Activated CD8-positive, alpha-beta memory T cell treated with anti-CD3 and anti-CD28 coated beads, Interleukin-2, amount 10 ng/mL, durations not matched to agents 7 days and 5 days (primary cell): ENCODE measurements at regions not wholly inside any gene's neighbourhood (a gene's known extent, or its start where the extent isn't known, plus 50 kb on each side); places are given as distances from the start of the nearest gene placed in this dataset.
A peak's percentile ranks its signal among the peaks of the same experiment; 100 is the strongest.

Experiments
- ATAC-seq: fragments of 150-1000 bp; cut with Tn5 transposase; one replicate; pipeline ENCODE4 v1.10.0; 2021; ENCODE audit warnings: moderate library complexity
- CTCF ChIA-PET: fragments of 350-600 bp; sonication (Branson Sonifier 250); formaldehyde crosslinking; loops from one replicate; lab custom pipeline; 2021; ENCODE audit warnings: antibody characterized with exemption; lab: Charles Lee
- DNase-seq: peaks from one replicate; pipeline ENCODE4 v3.0.0-alpha.2; 2020
- H3K27ac Mint-ChIP-seq: one replicate; pipeline ENCODE4 v1.8.0; 2021; ENCODE audit warnings: mild to moderate bottlenecking, mixed read lengths
- H3K27me3 Mint-ChIP-seq: one replicate; pipeline ENCODE4 v1.8.0; 2021; ENCODE audit warnings: mixed read lengths
- H3K36me3 Mint-ChIP-seq: one replicate; pipeline ENCODE4 v1.8.0; 2021; ENCODE audit warnings: mild to moderate bottlenecking, mixed read lengths
- H3K4me1 Mint-ChIP-seq: one replicate; pipeline ENCODE4 v1.8.0; 2021; ENCODE audit warnings: mixed read lengths
- H3K4me3 Mint-ChIP-seq: one replicate; pipeline ENCODE4 v1.8.0; 2021; ENCODE audit warnings: mild to moderate bottlenecking, moderate library complexity, mixed read lengths
- H3K9me3 Mint-ChIP-seq: one replicate; pipeline ENCODE4 v1.8.0; 2022; ENCODE audit warnings: low read depth, mixed read lengths

GRCh38 chr4:129344058-129344457 is 248.1 kb downstream of the C4orf33 start:
- no peaks in the 10 kb centered on the region for H3K36me3 Mint-ChIP-seq
- ATAC-seq (no peak), DNase-seq (no peak)
- H3K4me3 Mint-ChIP-seq = no peak overlapping the region
- no peaks in the 10 kb centered on the region for H3K9me3 Mint-ChIP-seq
- peaks cover 16% of the 10 kb centered on the region for H3K27me3 Mint-ChIP-seq
- H3K27ac Mint-ChIP-seq = no peak overlapping the region
- peaks cover 2% of the 10 kb centered on the region for H3K4me1 Mint-ChIP-seq
- CTCF ChIA-PET = no interaction called here

DNA sequence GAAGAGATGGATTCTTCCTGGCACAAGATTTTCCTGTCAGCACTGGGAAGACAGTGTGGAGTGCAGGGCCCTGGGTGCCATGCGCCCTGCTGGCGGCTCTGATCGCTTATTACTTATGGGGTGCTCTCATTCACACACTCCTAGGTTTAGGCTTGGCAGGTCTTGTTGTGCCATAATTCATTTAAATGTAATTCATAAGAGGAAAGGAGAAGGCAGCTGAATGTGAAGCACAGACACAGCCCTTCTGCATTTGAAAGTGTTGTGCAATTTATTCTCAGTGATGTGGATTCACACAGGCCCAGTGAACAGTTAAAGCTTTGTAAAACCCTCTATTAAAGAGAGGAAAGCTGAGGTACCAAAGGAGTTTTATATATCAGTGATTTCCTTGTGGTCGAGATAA is 249.7 kb downstream of the C4orf33 start:
- no peaks in the 10 kb centered on the region for H3K9me3 Mint-ChIP-seq
- H3K27me3 Mint-ChIP-seq = peaks cover 16% of the 10 kb centered on the region
- H3K36me3 Mint-ChIP-seq = no peaks in the 10 kb centered on the region
- no peak overlapping the region for H3K27ac Mint-ChIP-seq
- no peak overlapping the region for H3K4me3 Mint-ChIP-seq
- DNase-seq = no peak
- CTCF ChIA-PET = no interaction called here
- H3K4me1 Mint-ChIP-seq = peaks cover 2% of the 10 kb centered on the region
- ATAC-seq = no peak

- no peak for ATAC-seq
- no peak overlapping the region for H3K27ac Mint-ChIP-seq
- peaks cover 16% of the 10 kb centered on the region for H3K27me3 Mint-ChIP-seq
- H3K9me3 Mint-ChIP-seq = no peaks in the 10 kb centered on the region
- no peak overlapping the region for H3K4me3 Mint-ChIP-seq
- no peaks in the 10 kb centered on the region for H3K36me3 Mint-ChIP-seq
- CTCF ChIA-PET = no interaction called here
- H3K4me1 Mint-ChIP-seq = peaks cover 2% of the 10 kb centered on the region
- DNase-seq = no peak
These were observed 250.1 kb downstream of the C4orf33 start for GRCh38 chr4:129346036-129346435.

- CTCF ChIA-PET = interaction anchor here (0.9 kb wide), 1 partner anchor 16 kb away, joined by 3 read pairs; no protein-coding TSS in a partner anchor
- Mint-ChIP-seq H3K27me3 (peaks cover 15% of the 10 kb centered on the region), H3K36me3 (no peaks in the 10 kb centered on the region), H3K4me3 (no peak overlapping the region), H3K27ac (no peak overlapping the region), H3K4me1 (peaks cover 2% of the 10 kb centered on the region), H3K9me3 (no peaks in the 10 kb centered on the region)
- ATAC-seq = no peak
- no peak for DNase-seq
These were observed 250.8 kb downstream of the C4orf33 start for GRCh38 chr4:129346734-129347133.

DNA sequence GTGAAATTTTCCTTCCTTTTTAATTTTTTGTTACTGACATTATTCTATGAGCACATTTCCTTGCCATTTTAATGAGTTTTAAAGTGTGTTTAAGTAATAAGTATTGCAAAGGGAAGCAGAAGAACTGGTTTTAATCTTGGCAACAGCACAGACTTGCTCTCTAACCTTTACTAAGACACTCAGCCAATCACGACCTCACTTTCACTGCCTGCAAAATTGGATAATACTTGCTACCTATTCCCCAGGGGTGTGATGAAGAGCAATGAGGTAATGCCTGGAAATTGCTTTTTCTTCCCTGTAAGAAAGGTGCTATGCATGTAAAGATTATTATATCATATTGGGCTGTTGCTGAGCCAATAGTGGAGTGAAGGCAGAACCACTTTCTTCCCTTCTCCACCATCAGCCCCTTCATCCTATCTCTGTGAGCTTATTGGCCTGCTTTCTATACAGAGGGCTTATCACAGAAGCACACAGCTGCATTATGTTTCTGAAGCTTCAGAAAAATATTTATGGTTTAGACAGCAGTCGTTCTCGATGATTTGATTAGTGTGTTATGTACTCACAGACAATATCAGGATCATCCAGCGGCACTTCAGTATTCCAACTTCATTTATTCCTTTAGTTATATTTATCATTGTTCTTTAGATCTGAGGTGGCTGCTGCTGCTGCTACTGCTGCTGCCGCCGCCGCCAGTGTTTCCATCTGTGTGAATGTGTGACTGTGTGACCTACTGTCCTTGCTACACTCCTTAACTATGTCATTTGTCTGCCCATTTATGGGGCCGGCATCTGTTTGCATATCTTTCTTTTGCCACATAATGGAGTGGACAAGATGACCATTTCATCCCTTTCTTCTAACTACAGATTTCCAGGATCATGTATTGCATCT is 255.1 kb downstream of the C4orf33 start:
- Mint-ChIP-seq H3K9me3 (no peaks in the 10 kb centered on the region), H3K27ac (no peak overlapping the region), H3K4me1 (no peaks in the 10 kb centered on the region), H3K36me3 (no peaks in the 10 kb centered on the region), H3K4me3 (no peak overlapping the region), H3K27me3 (peaks cover 13% of the 10 kb centered on the region)
- CTCF ChIA-PET = no interaction called here
- no peak for DNase-seq
- ATAC-seq = no peak

DNA sequence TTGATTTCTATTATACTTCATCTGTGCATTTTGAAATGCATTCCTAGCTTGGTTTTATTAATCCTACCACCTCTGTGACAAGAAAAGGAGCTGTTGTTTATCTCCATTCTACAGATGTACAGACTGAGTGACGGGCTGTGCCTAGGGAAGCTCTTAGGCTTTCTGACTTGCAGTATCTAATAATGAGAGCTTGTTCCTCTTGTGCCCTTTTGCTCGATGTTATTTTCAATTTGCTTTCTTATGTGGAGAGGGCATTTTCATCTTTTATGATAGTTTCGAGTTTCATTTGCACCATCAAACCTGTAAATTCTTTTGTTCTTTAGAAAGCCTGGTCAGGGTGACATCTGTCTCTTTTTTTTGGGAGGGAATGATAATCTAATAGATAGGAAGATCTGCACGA is 256.5 kb downstream of the C4orf33 start:
- no peaks in the 10 kb centered on the region for H3K4me1 Mint-ChIP-seq
- H3K9me3 Mint-ChIP-seq = no peaks in the 10 kb centered on the region

DNA sequence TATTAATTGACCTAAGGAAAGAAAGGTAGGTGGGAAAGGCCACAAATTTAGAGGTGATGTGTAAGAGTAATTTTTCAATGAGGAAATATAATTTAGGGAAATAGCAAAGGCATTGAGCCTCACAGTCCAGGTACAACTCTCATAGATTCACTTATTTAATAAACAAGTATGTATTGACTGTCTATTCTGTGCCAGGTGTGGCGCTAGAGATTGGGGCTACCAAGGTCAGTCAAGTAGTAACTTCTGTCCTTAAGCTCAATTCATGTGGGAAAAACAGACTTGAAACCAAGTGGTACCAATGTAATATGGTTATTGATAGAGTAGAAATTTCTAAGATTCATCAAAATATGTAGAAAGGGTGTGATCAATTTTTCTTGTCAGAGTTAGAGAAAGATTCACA is 257.5 kb downstream of the C4orf33 start:
- Mint-ChIP-seq H3K4me1 (no peaks in the 10 kb centered on the region), H3K27me3 (peaks cover 20% of the 10 kb centered on the region), H3K27ac (no peak overlapping the region), H3K36me3 (no peaks in the 10 kb centered on the region), H3K9me3 (no peaks in the 10 kb centered on the region), H3K4me3 (no peak overlapping the region)
- DNase-seq (no peak), ATAC-seq (no peak)
- CTCF ChIA-PET = interaction anchor here (1.7 kb wide), 1 partner anchor 9 kb away, joined by 10 read pairs; no protein-coding TSS in a partner anchor

More for the DNA sequence above, 256.5 kb downstream of the C4orf33 start:
- no peak for DNase-seq
- H3K27me3 Mint-ChIP-seq = peaks cover 14% of the 10 kb centered on the region
- CTCF ChIA-PET = interaction anchor here (0.6 to 1.7 kb wide), 3 partner anchors 10 to 305 kb away, joined by 3 to 10 read pairs (median 3); no protein-coding TSS in a partner anchor
- no peak for ATAC-seq
- no peaks in the 10 kb centered on the region for H3K36me3 Mint-ChIP-seq
- H3K4me3 Mint-ChIP-seq = no peak overlapping the region
- H3K27ac Mint-ChIP-seq = no peak overlapping the region

DNA sequence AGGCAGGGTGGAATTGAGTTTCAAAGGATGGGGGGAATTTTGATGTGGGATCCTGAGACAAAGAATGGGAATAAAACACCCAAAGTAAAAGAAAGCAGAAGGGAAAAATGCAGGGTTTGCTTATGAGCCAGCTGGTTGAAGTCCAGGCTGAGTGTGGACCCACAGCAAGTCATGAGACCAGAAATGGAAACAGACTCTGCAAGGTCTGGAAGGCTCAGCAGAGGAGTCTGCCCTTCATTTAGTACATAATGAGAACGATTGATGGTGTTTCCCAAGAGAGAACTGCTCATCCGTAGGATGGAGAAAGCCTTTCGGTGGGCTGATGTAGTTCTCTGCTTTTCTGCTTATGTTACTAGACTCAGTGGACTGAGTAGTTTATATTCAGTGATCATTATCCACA is 259.1 kb downstream of the C4orf33 start:
- CTCF ChIA-PET = no interaction called here
- DNase-seq (no peak), ATAC-seq (no peak)
- Mint-ChIP-seq H3K27me3 (peaks cover 23% of the 10 kb centered on the region), H3K4me3 (no peak overlapping the region), H3K4me1 (no peaks in the 10 kb centered on the region), H3K9me3 (no peaks in the 10 kb centered on the region), H3K27ac (no peak overlapping the region), H3K36me3 (no peaks in the 10 kb centered on the region)

DNA sequence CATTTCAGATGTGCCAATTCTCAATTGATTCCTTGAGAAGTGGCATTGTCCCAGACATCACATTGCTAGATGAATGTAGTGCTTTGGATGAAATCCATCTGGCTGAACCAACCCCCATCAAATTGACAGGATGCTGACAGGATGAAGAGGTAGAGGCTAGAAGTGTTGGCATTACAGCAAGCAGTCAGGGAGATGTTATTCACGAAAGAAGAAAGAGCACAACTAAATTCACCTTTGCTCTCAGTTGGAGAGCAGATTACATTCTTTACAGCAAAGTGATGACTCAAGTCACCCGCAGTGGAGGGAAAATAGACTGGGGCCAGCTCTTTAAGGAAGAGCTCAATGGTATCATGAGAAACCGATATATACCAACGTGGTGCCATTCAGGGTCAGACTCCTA is 259.6 kb downstream of the C4orf33 start:
- Mint-ChIP-seq H3K27ac (no peak overlapping the region), H3K36me3 (no peaks in the 10 kb centered on the region), H3K4me3 (no peak overlapping the region), H3K9me3 (no peaks in the 10 kb centered on the region), H3K4me1 (no peaks in the 10 kb centered on the region), H3K27me3 (peaks cover 23% of the 10 kb centered on the region)
- CTCF ChIA-PET = no interaction called here
- DNase-seq = no peak
- ATAC-seq = no peak

GRCh38 chr4:129358571-129358970 is 262.6 kb downstream of the C4orf33 start:
- H3K27me3 Mint-ChIP-seq = peaks cover 18% of the 10 kb centered on the region
- no peak overlapping the region for H3K27ac Mint-ChIP-seq
- no peak overlapping the region for H3K4me3 Mint-ChIP-seq
- H3K4me1 Mint-ChIP-seq = no peaks in the 10 kb centered on the region
- H3K36me3 Mint-ChIP-seq = no peaks in the 10 kb centered on the region
- CTCF ChIA-PET = no interaction called here
- no peak for DNase-seq
- ATAC-seq = no peak
- H3K9me3 Mint-ChIP-seq = no peaks in the 10 kb centered on the region

- CTCF ChIA-PET = no interaction called here
- H3K4me1 Mint-ChIP-seq = no peaks in the 10 kb centered on the region
- DNase-seq = no peak
- H3K9me3 Mint-ChIP-seq = no peaks in the 10 kb centered on the region
- no peak overlapping the region for H3K4me3 Mint-ChIP-seq
- no peak for ATAC-seq
- H3K27me3 Mint-ChIP-seq = peaks cover 18% of the 10 kb centered on the region
- no peaks in the 10 kb centered on the region for H3K36me3 Mint-ChIP-seq
- no peak overlapping the region for H3K27ac Mint-ChIP-seq
These were observed 263.5 kb downstream of the C4orf33 start for GRCh38 chr4:129359461-129359860.

GRCh38 chr4:129362691-129363274 is 266.8 kb downstream of the C4orf33 start:
- no peak for ATAC-seq
- peaks cover 11% of the 10 kb centered on the region for H3K27me3 Mint-ChIP-seq
- H3K9me3 Mint-ChIP-seq = no peaks in the 10 kb centered on the region
- no peaks in the 10 kb centered on the region for H3K4me1 Mint-ChIP-seq
- peak; percentile 54 for DNase-seq
- H3K27ac Mint-ChIP-seq = no peak overlapping the region
- H3K4me3 Mint-ChIP-seq = no peak overlapping the region
- CTCF ChIA-PET = interaction anchor here (1.1 to 5.8 kb wide), 7 partner anchors 10 to 1144 kb away, joined by 3 to 27 read pairs (median 4); no protein-coding TSS in a partner anchor
- no peaks in the 10 kb centered on the region for H3K36me3 Mint-ChIP-seq

DNA sequence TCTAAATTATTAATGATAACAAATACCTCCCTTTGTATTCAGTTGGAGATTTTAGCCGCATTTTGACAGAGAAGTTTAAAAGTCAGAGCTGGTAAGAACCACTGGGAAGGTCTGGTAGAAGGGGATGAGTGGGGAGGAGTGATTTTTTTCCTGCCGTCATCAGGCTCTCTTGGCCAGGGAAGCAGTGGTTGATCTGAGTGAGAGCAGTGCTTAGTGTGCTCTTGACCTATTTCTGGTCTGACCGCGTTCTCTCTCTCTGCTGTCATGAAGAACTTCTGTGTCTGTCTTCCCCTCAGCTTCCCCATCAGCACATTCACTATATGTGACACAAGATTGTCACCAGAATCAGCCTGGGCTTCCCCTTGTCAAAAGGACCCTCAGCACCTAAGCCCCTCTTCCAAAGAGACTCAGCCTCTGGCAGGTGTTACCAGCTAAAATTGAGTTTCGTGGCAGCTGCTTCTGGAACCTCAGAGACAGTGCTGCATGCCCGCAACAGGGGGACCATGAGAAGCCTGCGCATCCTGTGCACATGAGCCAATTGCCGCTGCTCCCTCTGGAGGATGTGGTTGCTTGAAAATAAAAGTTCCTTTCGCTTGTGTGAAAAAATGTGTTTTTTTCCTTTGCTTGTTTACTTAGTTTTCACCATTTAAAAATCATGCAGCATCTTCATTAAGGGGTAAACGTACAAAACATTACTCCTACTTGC is 268.9 kb downstream of the C4orf33 start:
- H3K36me3 Mint-ChIP-seq = no peaks in the 10 kb centered on the region
- H3K4me3 Mint-ChIP-seq = no peak overlapping the region
- DNase-seq = no peak
- H3K27ac Mint-ChIP-seq = no peak overlapping the region
- ATAC-seq = no peak
- CTCF ChIA-PET = interaction anchor here (5.8 kb wide), 1 partner anchor 276 kb away, joined by 27 read pairs; no protein-coding TSS in a partner anchor
- no peaks in the 10 kb centered on the region for H3K4me1 Mint-ChIP-seq
- H3K27me3 Mint-ChIP-seq = peaks cover 5% of the 10 kb centered on the region
- H3K9me3 Mint-ChIP-seq = no peaks in the 10 kb centered on the region
